Hematopoietic multipotent progenitor cell treated with erythropoietin and hydrocortisone succinate and interleukin-3 and kit ligand, for 6 days (in vitro differentiated cells): ENCODE measurements at regions not wholly inside any gene's neighbourhood (a gene's known extent, or its start where the extent isn't known, plus 50 kb on each side); places are given as distances from the start of the nearest gene placed in this dataset.
A peak's percentile ranks its signal among the peaks of the same experiment; 100 is the strongest.
"Not testable (repeated sequence)": the region's sequence is repeated elsewhere in the genome, so short reads cannot be mapped to it uniquely, and the experiment has no call there.

Experiments
- DNase-seq: peaks from one replicate; pipeline ENCODE4 v3.0.0-alpha.2; 2015

- DNase-seq: no peak
Measured at GRCh38 chr13:70755456-70755855, 647.2 kb upstream of the KLHL1 start.

DNA sequence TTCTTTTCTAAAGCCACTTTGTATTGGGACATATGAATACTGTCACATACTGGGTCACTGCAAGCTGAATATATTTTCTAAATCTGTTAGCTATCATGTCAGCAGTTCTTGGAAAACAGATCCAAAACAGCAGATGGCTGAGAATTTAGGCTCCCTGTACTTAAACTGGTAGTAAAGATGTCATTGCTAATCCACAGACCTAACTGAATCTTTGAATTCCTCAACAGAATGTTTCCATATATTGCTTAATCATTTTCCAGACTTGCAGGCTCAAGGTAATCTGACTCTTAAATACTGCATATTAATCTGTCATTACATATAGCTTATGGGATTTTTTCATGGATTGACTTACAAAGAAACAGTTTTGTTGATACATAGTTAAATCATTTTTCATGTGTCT is 639.0 kb upstream of the KLHL1 start:
- no peak for DNase-seq

GRCh38 chr13:70746469-70746868 is 638.2 kb upstream of the KLHL1 start:
- not testable (repeated sequence) for DNase-seq

- DNase-seq: no peak
Measured at GRCh38 chr13:70736622-70737317, 628.5 kb upstream of the KLHL1 start.

- no peak for DNase-seq
Measured at GRCh38 chr13:70732611-70733010, 624.4 kb upstream of the KLHL1 start.

GRCh38 chr13:70729369-70729768 is 621.1 kb upstream of the KLHL1 start:
- DNase-seq: no peak

DNA sequence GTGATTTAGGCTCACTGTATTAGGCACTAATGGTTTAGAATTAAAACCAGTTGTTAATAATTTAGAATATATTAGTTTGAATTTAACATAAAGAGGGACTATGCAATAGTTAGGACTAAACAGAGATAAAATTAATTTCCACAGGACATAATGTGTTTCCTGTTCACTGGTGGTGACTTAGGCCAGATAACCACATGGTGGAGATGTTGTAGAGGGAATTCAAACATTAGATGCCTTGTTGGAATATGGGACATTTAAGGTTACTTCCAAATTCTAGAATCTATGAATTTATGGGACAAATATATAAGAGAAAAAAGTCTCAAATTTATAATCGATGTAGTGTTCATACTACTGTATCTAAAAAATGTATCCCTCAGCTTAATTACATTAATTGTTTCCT is 615.5 kb upstream of the KLHL1 start:
- peak; percentile 16 for DNase-seq

DNA sequence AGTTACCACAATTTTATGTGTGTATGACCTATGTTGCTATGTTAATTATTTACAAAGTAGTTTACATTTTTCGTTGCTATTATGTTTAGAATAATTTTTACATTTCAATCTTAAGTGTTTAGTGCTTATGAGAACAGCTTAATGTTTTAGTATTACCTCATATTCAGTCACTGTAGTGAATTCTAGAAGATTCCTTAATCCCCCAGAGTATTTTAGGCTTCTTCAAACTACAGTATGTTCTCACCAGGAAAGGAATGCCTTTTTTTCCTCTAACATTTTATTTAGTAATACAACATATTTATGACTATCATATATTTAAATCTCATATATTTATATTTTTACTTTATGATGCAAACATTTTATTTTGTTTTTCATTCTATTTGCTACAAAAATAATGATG is 612.1 kb upstream of the KLHL1 start:
- no peak for DNase-seq

DNA sequence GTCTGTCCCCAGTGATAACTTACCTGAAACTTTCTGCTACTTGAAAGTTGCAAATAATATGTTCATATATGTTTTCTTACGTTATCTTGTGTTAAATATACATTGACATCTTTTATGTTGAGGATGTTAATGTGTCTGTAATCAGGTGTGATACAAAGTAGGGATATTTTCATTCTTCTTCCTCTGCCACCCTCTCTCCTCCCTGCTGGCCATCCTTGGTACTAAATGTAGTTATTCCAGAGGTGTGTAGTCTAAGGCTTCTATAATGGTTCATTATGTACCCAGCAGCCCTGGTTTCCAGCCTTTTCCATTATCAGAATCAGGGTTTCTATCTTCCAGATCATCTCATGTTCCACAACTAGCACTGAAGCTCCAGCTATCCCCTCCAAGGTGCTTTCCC is 606.7 kb upstream of the KLHL1 start:
- DNase-seq: no peak

GRCh38 chr13:70708775-70709174 is 600.5 kb upstream of the KLHL1 start:
- no peak for DNase-seq

- DNase-seq: no peak
Measured at GRCh38 chr13:70703755-70704154, 595.5 kb upstream of the KLHL1 start.

DNA sequence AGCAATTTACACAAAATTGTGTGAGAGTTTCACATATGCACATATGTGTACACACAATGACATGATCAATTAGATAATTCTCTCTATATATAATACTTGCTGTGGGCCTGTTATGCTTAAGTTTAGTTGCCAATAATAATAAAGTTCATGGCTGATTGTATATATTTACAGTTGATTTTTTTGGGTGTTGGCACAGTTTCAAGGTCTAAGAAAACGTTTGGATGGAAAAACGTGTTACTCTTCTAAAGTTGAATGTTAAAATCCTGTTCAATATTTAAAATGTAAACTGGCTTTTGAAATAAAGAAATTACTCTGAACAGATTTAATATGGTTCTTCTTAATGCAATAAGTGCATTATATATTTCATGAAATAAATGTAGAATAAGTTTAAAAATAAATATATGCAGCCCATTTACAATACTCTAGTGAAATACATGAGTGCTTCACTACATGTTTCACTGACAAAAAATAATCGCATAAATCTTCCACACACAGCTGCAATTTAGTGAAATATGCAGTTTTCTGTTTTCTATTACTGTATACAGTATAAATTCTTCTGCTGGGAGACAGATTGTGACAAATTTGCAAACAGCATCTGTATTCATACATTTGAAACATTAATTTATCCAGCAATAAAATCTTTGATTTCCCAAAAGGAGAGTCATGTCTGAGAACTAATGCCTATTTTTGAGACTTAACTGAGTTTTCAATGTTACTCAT is 586.9 kb upstream of the KLHL1 start:
- DNase-seq: no peak

DNA sequence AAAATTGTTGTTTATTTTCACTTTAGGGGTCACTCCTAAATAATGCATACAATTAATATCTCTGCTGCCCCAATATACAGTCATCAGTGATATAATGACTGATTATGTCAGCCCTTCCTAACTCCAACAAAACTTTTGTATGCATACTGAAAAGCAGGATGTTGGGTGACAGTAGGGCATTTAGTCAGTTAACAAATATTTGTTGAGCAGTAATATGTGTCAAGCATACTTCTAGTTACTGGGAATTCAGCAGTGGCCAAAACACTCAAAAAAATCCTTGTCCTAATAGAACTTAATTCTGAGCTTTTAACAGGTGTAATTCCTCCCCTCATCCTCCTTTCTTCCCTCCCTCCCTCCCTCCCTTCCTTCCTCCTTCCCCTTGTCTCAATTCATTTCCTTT is 560.7 kb upstream of the KLHL1 start:
- no peak for DNase-seq

DNA sequence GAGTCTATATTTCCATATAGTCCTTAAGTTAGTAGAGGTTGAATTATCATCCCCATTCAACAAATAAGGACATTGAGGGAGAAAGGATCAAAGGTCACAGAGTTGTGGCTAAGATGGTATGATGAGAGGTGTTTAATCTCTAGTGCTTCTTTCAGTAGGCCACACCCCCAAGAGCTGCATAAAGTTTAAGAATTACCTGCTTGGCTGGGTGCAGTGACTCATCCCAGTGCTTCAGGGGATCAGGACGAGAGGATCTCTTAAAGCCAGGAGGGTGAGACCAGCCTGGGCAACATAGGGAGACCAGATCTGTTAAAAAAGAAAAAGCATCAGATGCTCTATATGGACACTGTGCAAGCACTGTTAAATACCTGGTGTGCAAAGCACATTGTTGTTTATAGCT is 560.0 kb upstream of the KLHL1 start:
- no peak for DNase-seq

GRCh38 chr13:70666883-70667556 is 558.8 kb upstream of the KLHL1 start:
- DNase-seq: no peak

DNA sequence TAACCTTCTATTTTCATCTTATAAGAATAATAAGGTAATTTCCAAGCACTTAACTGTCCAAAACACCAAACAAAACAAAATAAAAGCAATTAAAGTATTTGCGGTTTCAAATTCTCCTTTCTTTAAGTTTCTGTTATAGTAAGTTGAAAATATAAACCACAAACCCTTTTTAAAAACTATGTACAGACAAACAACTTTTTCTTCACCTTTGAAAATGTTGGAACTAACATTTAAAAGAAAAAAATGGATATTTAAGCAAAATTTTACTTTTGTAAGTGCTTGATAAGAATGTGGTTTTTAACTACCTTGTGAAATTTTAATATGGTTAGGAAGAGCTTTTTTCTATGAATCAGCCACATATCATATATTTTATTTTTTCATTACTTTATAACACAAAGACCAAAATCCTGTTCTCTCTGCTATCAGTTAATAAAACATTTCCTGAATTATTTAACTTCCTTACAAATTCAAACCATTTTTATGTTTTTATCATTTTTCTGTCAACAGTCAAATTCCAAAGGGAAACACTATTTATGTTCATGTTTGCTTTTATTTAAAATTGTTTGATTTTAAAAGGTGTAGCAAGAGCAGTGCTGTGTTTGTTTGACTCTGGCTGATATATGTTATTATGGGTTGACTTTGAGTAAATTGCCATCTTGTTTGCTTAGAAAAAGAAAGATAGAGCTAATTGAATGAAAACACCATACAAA is 554.1 kb upstream of the KLHL1 start:
- peak; percentile 17 for DNase-seq

DNA sequence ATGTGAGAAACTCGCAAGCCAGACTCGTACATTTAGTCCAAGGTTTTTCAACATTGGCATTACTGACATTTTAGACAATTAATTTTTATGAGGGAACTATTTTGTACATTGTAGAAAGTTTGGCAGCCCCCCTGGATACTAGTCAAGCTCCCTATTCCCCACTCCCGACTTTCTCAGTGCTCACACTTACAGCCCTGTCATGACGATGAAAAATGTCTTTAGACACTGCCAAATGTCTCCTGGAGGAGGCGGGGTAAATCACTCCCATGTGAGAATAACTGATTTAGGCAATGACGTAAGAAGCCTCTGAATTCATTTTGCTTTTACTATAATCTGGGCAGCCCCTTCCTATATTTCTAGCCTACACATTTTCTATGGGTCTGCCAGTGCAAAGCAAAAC is 535.8 kb upstream of the KLHL1 start:
- DNase-seq: no peak

DNA sequence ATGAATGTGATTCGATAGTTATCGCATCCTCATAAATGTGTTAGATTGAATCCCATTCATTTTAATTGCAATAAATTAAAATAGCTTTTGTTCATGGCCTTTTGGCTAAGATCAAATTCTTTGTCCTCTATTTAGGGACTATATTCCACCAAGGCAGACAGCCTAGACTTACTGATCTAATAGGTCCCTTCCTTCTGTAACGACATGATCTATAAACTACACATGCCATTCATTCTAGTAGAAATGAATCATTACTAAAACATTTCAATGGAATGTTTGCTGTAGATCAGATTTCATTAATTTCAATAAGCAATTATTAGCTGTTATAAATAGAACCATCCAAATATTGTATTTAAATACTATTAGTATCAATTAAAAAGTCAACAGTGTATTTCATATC is 526.6 kb upstream of the KLHL1 start:
- no peak for DNase-seq

- no peak for DNase-seq
Measured at GRCh38 chr13:70630247-70630646, 522.0 kb upstream of the KLHL1 start.

DNA sequence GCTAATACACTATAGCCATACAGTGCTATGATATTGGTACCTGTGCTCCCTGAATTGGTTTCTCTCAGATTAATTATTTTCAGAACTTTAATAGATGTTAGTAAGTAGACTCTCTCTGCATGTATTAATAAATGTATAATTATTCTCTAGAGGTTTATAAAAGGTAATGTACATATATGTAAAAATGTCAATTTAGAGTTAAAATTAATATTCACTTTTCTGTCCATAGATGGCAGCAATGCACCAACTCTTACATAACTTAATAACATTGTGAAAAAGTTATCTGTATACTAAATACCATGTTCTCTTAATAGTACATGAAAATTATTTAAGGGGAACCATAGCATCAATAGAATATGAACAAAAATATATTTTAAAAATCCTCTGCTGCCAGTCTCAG is 515.0 kb upstream of the KLHL1 start:
- DNase-seq: peak; percentile 57

DNA sequence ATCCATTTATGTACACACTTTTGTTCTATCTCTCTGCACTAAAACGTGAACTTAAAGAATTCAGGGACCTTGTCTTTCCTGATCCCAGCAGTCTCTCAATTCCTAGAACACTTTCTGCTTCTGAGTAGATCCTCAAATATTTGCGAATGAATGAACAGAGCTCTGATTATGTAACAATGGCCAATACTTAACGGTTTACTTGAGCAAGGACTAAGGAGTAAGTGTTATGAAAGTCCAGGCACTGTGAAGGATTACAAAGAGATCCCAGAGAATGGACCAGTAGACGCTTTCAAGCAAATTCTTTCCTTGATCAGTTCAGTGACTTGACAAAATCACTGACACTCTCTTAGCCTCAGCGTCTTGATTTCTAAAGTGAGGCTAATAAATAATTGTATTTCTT is 514.5 kb upstream of the KLHL1 start:
- no peak for DNase-seq

- no peak for DNase-seq
Measured at GRCh38 chr13:70619936-70620335, 511.7 kb upstream of the KLHL1 start.

DNA sequence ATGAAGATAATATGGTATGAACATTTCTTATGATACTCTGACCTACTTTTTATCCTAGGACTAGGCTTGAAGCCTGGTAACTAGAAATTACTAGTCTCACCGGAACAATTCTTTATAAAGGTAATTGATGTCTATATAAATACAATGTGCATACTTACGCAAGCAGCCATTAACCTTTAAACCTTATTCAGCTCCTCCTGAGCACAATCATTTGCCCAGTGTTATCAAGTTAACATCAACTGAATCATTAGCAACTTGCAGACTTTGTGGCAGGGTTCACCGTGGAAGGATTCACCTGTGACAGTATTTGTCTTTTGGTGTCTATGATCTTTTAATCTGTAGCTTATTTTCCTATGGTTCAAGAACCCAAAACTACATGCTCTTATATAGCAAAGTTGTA is 508.6 kb upstream of the KLHL1 start:
- DNase-seq: no peak

DNA sequence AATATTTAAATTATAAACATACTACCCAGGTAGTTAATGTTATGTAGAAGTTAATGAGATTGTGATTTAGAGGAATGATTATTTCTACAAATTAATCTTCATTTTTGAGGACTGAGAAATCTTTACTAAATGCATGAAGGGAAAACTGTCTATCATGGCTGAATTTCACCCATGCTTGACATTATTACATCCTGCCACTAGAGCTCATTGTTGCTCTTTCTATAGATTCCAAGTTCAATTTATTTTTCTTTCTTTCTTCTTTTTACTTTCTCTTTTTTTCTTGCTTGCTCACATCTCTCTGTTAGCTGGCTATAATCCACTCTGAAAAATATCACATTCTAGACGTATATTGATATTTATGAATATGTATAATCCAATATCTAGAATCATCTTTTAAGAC is 505.0 kb upstream of the KLHL1 start:
- DNase-seq: peak; percentile 27
